NB4 (cell line): ENCODE measurements at regions not wholly inside any gene's neighbourhood (a gene's known extent, or its start where the extent isn't known, plus 50 kb on each side); places are given as distances from the start of the nearest gene placed in this dataset.

ENCODE experiments used
- DNase-seq: peaks from one replicate; pipeline ENCODE4 v3.0.0; 2010; ENCODE audit warnings: low read depth
- H3K4me3 ChIP-seq: one replicate; pipeline ENCODE4 v1.5.1; 2011; ENCODE audit warnings: mild to moderate bottlenecking, low read depth, low read length, moderate library complexity
- CTCF ChIP-seq: IDR thresholded peaks from one replicate; pipeline ENCODE4 v1.5.1; 2012; ENCODE audit warnings: low read depth, low read length
- MYC ChIP-seq: IDR thresholded peaks from 2 replicates; pipeline ENCODE4 v1.6.1; 2011; ENCODE audit warnings: low read depth, low read length
- POLR2A ChIP-seq: IDR thresholded peaks from 2 replicates; pipeline ENCODE4 v1.6.1; 2011; ENCODE audit warnings: mild to moderate bottlenecking; ENCODE audit not compliant: insufficient read length; ENCODE audit errors: extremely low read depth
- TF ChIP-seq, protein P1 (sequence below): IDR thresholded peaks from 2 replicates; pipeline ENCODE4 v1.6.1; 2011; ENCODE audit warnings: low read depth, low read length

- TF ChIP-seq, protein P1, sequence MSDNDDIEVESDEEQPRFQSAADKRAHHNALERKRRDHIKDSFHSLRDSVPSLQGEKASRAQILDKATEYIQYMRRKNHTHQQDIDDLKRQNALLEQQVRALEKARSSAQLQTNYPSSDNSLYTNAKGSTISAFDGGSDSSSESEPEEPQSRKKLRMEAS, result no peak
- no peak for TF ChIP-seq MYC
- TF ChIP-seq POLR2A, result no peak
- no peak for TF ChIP-seq CTCF
- peak overlapping the region; percentile 53 for H3K4me3 ChIP-seq
- no peak for DNase-seq
These were observed 139.9 kb upstream of the GLI2 start for GRCh38 chr2:120595739-120596138.

DNA sequence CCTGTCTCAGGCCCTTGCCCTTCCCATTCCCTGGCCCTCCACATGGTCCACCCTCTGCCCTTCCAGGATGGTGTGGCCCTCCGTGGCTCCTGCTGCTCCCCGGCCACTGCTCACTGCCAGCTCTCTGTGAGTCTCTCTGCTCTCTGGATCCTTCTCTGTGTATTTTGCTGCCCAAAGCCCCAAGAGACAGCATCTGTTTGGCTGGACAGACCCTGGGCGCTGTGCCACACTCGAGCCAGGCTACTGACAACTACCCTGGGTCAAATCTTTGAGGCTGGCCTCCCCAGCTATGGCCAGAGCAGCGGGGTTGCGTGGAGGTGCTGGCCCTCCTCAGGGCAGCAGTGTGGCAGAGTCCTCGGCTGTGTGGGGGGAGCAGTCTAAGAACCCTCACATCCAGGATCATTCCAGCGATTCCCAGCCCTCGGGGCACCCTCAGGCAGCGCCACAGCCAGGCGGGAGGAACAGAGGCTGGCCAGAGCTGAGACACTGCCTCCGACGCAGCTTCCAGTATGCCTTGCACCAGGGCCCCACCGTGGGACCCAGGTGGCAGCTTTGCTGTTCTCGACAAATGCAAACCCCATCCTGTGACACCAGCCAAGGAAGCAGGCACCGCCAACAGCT, 139.4 kb upstream of the GLI2 start:
- DNase-seq, result peak; percentile 62
- TF ChIP-seq POLR2A (no peak), MYC (no peak)
- H3K4me3 ChIP-seq, result peak overlapping the region; percentile 53

GRCh38 chr2:120596990-120597594, 138.6 kb upstream of the GLI2 start:
- peak; percentile 96 for DNase-seq
- H3K4me3 ChIP-seq, result peak overlapping the region; percentile 53
- TF ChIP-seq MYC (peak; percentile 63), POLR2A (peak; percentile 11), CTCF (no peak)
- TF ChIP-seq, protein P1, result peak; percentile 54

GRCh38 chr2:120597595-120598193, 138.0 kb upstream of the GLI2 start:
- H3K4me3 ChIP-seq, result peak overlapping the region; percentile 53
- DNase-seq, result peak; percentile 88
- TF ChIP-seq MYC, result peak; percentile 19
- TF ChIP-seq, protein P1, result 0 out of 2 replicates have a peak, but pooled peaks have one; percentile 27
- TF ChIP-seq POLR2A, result no peak

GRCh38 chr2:120598416-120598815, 137.3 kb upstream of the GLI2 start:
- TF ChIP-seq POLR2A (no peak), MYC (no peak), CTCF (no peak)
- TF ChIP-seq, protein P1, result no peak

DNA sequence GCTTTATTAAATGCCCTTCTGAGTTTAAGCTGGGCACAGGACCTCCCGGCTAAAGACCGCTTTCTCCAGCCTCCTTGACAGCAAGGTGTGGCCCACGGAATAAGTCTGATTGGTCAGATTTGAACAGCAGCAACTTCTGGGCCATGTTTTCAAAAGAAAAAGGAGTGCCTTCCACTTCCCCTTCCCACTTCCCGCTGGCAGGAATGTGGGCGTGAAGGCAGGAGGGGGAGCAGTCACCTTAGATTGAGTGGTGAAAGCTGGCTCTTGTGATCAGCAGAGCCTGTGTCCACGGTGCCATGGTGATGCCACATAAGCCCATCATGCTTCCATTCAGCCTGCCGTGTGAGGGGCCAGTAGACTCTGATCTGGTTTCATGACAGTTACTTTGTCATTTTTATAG, 136.6 kb upstream of the GLI2 start:
- DNase-seq, result no peak
- no peak overlapping the region for H3K4me3 ChIP-seq
- TF ChIP-seq POLR2A (no peak), CTCF (no peak), MYC (no peak)
- TF ChIP-seq, protein P1, result no peak

More at GRCh38 chr2:120598416-120598815, 137.3 kb upstream of the GLI2 start:
- no peak overlapping the region for H3K4me3 ChIP-seq
- no peak for DNase-seq
